Brain pericyte (primary cell): ENCODE measurements at regions not wholly inside any gene's neighbourhood (a gene's known extent, or its start where the extent isn't known, plus 50 kb on each side); places are given as distances from the start of the nearest gene placed in this dataset.
"Not testable (repeated sequence)": the region's sequence is repeated elsewhere in the genome, so short reads cannot be mapped to it uniquely, and the experiment has no call there.

Source experiments
- DNase-seq: peaks from one replicate; pipeline ENCODE4 v3.0.0-alpha.2; 2012; ENCODE audit warnings: low read depth, low spot score

GRCh38 chr2:11922294-11922693, 175.9 kb downstream of the LPIN1 start:
- no peak for DNase-seq

GRCh38 chr2:11923935-11924334, 177.5 kb downstream of the LPIN1 start:
- DNase-seq: no peak

GRCh38 chr2:11925295-11926066, 179.0 kb downstream of the LPIN1 start:
- DNase-seq: no peak

- DNase-seq: peak; percentile 54
These were observed 183.9 kb downstream of the LPIN1 start for GRCh38 chr2:11930211-11930761.

GRCh38 chr2:11932048-11932512, 185.6 kb downstream of the LPIN1 start:
- DNase-seq: no peak

GRCh38 chr2:11932962-11933361, 186.5 kb downstream of the LPIN1 start:
- DNase-seq: no peak

GRCh38 chr2:11933854-11934253, 187.4 kb downstream of the LPIN1 start:
- no peak for DNase-seq

GRCh38 chr2:11936761-11937160, 190.3 kb downstream of the LPIN1 start:
- DNase-seq: no peak

GRCh38 chr2:11938196-11938595, 191.8 kb downstream of the LPIN1 start:
- DNase-seq: no peak

GRCh38 chr2:11939523-11939922, 193.1 kb downstream of the LPIN1 start:
- no peak for DNase-seq

- DNase-seq: no peak
These were observed 193.8 kb downstream of the LPIN1 start for GRCh38 chr2:11940121-11940743.

- DNase-seq: no peak
These were observed 194.4 kb downstream of the LPIN1 start for GRCh38 chr2:11940799-11941198.

GRCh38 chr2:11941201-11942177, 195.1 kb downstream of the LPIN1 start:
- no peak for DNase-seq

GRCh38 chr2:11942178-11942569, 195.7 kb downstream of the LPIN1 start:
- DNase-seq: no peak

GRCh38 chr2:11944311-11944710, 197.9 kb downstream of the LPIN1 start:
- no peak for DNase-seq

- no peak for DNase-seq
These were observed 199.0 kb downstream of the LPIN1 start for GRCh38 chr2:11945139-11946126.

GRCh38 chr2:11947956-11948355, 201.5 kb downstream of the LPIN1 start:
- DNase-seq: no peak

GRCh38 chr2:11949732-11950523, 203.5 kb downstream of the LPIN1 start:
- DNase-seq: no peak

- DNase-seq: no peak
These were observed 204.5 kb downstream of the LPIN1 start for GRCh38 chr2:11950896-11951295.

GRCh38 chr2:11951492-11951891, 205.1 kb downstream of the LPIN1 start:
- DNase-seq: not testable (repeated sequence)
